PFSK-1 (cell line): ENCODE measurements at regions not wholly inside any gene's neighbourhood (a gene's known extent, or its start where the extent isn't known, plus 50 kb on each side); places are given as distances from the start of the nearest gene placed in this dataset.

ENCODE experiments used
- POLR2AphosphoS5 ChIP-seq: IDR thresholded peaks from 2 replicates; pipeline ENCODE4 v1.6.1; 2012; ENCODE audit warnings: low read depth, mild to moderate bottlenecking, control low read depth, low read length, moderate library complexity
- TAF1 ChIP-seq: IDR thresholded peaks from 2 replicates; pipeline ENCODE4 v1.6.1; 2012; ENCODE audit warnings: low read length, control low read depth, borderline replicate concordance; ENCODE audit not compliant: insufficient read depth
- TF ChIP-seq, protein P1 (sequence below), 2 experiments: IDR thresholded peaks; 2 replicates each; pipeline versions ENCODE4 v1.6.1 to v1.8.0; 2011 to 2012; ENCODE audit warnings: low read depth in 2 of 2, low read length in 2 of 2, control low read depth in 1 of 2, inconsistent platforms in 1 of 2, mild to moderate bottlenecking in 1 of 2, moderate library complexity in 1 of 2; ENCODE audit not compliant: insufficient read depth in 1 of 2

DNA sequence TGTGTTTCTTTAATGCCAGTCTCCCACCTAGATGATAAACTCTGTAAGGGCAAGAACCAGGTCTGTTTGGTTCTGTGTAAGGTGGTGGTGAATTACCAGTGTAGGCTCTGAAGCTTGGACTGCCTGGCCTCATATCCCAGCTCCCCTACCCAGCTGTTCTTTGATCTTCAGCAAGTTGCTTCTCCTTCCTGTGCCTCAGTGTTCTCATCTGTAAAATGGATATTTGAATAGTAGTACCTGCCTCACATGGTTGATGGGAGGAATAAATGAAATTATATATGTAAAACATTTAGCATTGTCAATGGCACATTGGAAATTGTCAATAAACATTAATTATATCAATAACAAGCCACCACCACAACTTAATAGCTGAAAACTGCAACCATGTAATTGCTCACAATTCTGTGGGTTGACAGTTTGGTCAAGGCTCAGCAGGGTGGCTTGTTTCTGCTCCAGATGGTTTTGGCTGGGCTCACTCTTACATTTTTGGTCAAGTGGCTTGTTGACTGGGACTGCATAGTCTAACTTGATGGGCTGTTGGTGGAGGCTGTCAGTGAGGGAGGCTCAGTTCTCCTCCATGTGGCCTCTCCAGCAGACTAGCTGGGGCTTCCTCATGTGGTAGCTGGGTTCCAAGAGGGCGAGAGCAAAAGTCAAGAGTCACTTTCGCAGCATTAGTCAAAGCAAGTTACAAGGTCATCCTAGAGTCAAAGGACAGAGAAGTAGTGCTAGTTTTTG, 84.5 kb upstream of the DUSP5 start:
- TF ChIP-seq, protein P1, sequence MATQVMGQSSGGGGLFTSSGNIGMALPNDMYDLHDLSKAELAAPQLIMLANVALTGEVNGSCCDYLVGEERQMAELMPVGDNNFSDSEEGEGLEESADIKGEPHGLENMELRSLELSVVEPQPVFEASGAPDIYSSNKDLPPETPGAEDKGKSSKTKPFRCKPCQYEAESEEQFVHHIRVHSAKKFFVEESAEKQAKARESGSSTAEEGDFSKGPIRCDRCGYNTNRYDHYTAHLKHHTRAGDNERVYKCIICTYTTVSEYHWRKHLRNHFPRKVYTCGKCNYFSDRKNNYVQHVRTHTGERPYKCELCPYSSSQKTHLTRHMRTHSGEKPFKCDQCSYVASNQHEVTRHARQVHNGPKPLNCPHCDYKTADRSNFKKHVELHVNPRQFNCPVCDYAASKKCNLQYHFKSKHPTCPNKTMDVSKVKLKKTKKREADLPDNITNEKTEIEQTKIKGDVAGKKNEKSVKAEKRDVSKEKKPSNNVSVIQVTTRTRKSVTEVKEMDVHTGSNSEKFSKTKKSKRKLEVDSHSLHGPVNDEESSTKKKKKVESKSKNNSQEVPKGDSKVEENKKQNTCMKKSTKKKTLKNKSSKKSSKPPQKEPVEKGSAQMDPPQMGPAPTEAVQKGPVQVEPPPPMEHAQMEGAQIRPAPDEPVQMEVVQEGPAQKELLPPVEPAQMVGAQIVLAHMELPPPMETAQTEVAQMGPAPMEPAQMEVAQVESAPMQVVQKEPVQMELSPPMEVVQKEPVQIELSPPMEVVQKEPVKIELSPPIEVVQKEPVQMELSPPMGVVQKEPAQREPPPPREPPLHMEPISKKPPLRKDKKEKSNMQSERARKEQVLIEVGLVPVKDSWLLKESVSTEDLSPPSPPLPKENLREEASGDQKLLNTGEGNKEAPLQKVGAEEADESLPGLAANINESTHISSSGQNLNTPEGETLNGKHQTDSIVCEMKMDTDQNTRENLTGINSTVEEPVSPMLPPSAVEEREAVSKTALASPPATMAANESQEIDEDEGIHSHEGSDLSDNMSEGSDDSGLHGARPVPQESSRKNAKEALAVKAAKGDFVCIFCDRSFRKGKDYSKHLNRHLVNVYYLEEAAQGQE (IDR thresholded peaks at IDR 0.05; ENCODE audit: insufficient read depth in 1 of 2, low read depth in 2 of 2, low read length in 2 of 2) = no peak
- TF ChIP-seq TAF1 (no peak), POLR2AphosphoS5 (no peak)
